ENCODE measurements at regions not wholly inside any gene's neighbourhood (a gene's known extent, or its start where the extent isn't known, plus 50 kb on each side); places are given as distances from the start of the nearest gene placed in this dataset.

- DNase-seq (ENCODE audit: low spot score), result no peak
These were observed 945.9 kb upstream of the CITED2 start for GRCh38 chr6:140320081-140321080.

GRCh38 chr6:140319209-140319608 is 944.8 kb upstream of the CITED2 start:
- no peak for DNase-seq (ENCODE audit: low spot score)

DNA sequence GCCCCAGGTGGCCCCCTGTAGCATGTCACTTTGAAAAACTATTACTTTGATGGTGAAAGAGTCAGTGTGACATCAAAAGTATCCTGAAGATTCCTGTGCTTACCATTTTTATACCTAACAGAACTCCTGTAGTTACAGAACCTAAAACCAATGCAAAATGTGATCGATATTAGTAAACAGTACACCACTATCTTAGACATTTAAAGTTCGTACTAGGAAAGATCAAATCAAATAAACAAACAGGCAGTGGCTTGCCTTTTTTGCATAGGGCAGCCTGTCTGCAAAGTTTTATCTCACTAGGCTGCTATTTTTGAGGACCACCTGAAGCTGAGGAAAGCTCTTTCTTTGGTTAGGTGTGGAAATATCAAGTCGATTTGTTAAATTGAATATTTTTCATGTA is 944.0 kb upstream of the CITED2 start:
- no peak for DNase-seq (ENCODE audit: low spot score)

DNA sequence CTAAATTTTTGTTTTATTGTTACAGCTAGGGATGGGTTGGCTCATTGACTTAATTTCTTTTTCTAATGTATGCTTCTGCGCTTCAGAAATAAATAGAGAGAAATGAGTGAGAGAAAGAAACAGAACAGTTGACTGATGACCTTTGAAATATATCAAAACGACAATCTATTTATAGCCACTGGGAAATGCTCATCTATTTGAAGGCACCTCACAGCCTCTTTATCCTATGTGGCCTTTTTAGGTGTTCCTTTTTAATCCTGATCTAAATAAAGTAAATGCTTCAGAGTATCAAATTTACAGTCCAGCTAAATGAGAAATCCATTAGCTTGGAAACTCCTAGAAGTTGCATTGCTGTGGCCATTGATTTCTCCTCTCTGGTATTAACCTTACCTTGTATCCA is 943.5 kb upstream of the CITED2 start:
- DNase-seq (ENCODE audit: low spot score), result no peak

- no peak for DNase-seq (ENCODE audit: low spot score)
These were observed 942.5 kb upstream of the CITED2 start for GRCh38 chr6:140316966-140317365.

- DNase-seq (ENCODE audit: low spot score), result no peak
These were observed 940.2 kb upstream of the CITED2 start for GRCh38 chr6:140314682-140315081.

GRCh38 chr6:140311146-140311545 is 936.7 kb upstream of the CITED2 start:
- DNase-seq (ENCODE audit: low spot score), result no peak

GRCh38 chr6:140303218-140303949 is 928.9 kb upstream of the CITED2 start:
- no peak for DNase-seq (ENCODE audit: low spot score)

GRCh38 chr6:140300331-140300730 is 925.9 kb upstream of the CITED2 start:
- DNase-seq (ENCODE audit: low spot score), result no peak

DNA sequence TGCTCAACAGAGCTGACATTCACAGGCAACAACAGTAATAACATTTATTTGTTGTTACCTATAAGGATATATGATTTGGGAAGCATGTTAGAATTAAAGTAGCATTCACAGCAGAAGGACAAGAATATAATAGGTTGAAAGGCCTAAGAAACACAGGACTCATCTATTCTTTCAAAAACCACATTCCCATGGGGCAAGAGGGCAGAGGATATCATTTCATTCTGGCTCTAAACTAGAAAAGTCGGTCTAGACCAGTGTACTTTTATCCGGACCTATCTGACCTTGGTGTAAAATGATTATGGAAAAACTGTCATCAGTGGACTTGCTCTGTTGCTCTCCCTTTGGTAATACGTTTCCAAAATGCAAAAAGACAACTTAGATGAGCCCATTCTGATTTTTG is 914.7 kb upstream of the CITED2 start:
- DNase-seq (ENCODE audit: low spot score), result no peak

GRCh38 chr6:140285998-140286690 is 911.7 kb upstream of the CITED2 start:
- no peak for DNase-seq (ENCODE audit: low spot score)

GRCh38 chr6:140285471-140285870 is 911.0 kb upstream of the CITED2 start:
- no peak for DNase-seq (ENCODE audit: low spot score)

- DNase-seq (ENCODE audit: low spot score), result no peak
These were observed 910.4 kb upstream of the CITED2 start for GRCh38 chr6:140284871-140285270.

- DNase-seq (ENCODE audit: low spot score), result no peak
These were observed 908.7 kb upstream of the CITED2 start for GRCh38 chr6:140283197-140283596.

- no peak for DNase-seq (ENCODE audit: low spot score)
These were observed 907.3 kb upstream of the CITED2 start for GRCh38 chr6:140281767-140282166.

DNA sequence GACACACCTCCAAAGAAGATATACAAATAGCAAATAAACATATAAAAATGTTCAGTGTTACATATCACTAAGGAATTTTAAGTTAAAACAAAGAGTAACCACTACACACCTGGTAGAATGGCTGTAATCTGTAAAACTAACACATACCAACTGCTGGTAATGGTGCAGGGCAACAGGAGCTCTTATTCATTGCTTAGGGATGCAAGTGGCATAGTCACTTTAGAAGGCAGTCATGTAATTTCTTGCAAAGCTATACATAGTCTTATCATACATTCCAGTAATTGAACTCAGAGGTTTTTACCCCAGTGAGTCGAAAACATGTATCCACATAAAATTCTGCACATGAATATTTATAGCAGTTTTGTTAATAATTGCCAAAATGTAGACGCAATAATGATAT is 906.8 kb upstream of the CITED2 start:
- no peak for DNase-seq (ENCODE audit: low spot score)

- no peak for DNase-seq (ENCODE audit: low spot score)
These were observed 902.3 kb upstream of the CITED2 start for GRCh38 chr6:140276719-140277118.

DNA sequence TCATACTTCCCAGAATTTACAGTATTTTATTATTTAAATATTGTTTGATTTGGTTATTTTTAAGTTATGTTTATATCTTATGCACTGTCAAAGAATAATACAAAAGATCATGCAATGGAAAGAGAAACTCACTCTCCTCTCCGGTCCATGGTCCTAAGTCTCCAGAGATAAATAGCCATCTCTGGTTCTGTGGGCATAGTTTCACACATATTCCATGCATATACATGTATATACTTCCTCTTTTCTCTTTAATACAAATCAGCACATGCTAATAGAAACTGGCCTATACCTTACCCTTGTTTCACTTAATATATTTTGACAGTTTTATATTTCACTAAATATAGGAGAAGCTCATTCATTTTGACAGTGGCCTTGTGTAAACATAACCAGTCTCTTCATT is 901.7 kb upstream of the CITED2 start:
- no peak for DNase-seq (ENCODE audit: low spot score)

- DNase-seq (ENCODE audit: low spot score), result no peak
These were observed 901.3 kb upstream of the CITED2 start for GRCh38 chr6:140275725-140276124.

- no peak for DNase-seq (ENCODE audit: low spot score)
These were observed 900.1 kb upstream of the CITED2 start for GRCh38 chr6:140274548-140274947.

GRCh38 chr6:140271759-140272377 is 897.4 kb upstream of the CITED2 start:
- no peak for DNase-seq (ENCODE audit: low spot score)

GRCh38 chr6:140269591-140270165 is 895.2 kb upstream of the CITED2 start:
- DNase-seq (ENCODE audit: low spot score), result no peak

Data from D341Med (cell line).